ENCODE measurements at regions not wholly inside any gene's neighbourhood (a gene's known extent, or its start where the extent isn't known, plus 50 kb on each side); places are given as distances from the start of the nearest gene placed in this dataset.

DNA sequence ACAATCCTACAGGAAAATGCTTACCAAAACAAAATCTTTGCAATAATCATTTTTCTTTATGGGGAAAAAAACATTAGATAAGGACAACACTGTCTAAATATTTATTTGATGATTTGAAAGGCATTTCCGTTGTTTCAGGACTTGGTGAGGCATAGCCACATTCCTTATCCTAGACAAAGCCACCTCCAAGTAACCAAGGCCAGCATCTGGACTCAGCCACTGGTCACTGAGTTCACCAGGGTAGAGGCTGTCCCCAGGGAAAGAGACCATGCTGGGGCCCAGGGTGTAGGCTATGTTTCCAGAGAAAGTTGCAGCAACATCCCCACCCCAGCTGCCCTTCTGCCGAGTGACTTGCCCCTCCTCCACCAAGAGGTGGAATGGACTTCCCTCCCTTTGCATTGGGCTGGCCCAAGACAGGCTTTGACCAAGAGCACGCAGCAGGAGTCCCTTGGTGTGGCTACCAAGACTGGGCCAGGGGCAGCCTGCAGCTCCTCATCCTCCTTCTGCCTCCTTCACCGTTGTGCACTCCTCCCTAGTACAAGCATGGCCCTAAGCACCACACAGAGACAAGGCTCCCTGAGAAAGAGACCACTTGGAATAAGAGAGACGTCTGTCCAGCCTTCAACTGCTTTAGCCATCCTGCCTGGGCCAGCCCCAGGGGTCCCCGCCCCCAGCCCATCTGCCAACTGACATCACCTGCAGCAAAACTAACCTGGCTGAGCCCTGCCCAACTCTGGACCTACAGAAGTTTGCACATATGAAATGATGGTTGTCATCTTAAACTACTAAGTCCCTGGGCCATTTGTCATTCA is 68.1 kb upstream of the SPIN1 start:
- ChIA-PET CTCF (interaction anchor here (0.9 kb wide), 1 partner anchor 16 kb away, joined by 3 read pairs; no protein-coding TSS in a partner anchor), POLR2A (no interaction called here)

DNA sequence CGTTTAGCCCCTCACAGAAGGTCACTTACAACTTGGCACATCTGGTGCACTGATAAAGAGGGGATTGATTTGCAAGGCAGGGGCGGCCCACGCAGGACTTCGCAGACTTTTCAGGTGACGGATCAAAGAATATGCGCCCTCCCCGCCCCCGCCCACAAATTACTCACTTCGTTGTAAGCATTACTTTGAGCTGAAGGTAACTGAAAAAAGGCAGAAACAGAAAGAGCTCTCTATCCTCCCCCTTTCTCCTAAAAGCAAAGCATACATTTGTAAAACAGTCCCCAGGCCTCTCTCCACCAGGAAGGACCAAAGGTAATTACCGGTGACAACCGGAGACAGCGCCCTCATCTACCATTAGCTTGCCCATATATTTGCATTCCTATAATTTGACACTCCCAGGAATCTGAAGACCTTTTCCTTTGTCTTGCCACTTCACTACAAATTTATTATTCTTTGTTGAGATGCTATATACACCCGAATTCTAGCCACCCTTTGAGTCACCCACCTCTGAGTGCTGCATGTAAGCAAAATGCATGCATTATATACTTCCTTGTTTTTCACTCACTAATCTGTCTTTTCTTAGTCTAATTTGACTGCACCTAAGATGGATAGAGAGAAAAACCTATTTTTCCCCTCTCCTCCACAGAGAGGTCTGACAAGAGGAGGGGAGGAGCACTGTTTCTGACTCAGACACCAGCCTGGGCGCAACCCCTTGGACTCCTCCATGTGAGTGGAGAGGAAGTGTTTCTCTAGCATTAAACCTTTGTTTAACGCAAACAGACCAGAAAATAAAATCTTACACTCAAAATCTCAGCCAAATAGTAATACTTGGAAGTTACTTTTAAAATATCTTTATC is 74.7 kb upstream of the SPIN1 start:
- Mint-ChIP-seq H3K9me3 (no peaks in the 10 kb centered on the region), H3K36me3 (ENCODE audit: low read depth) (no peaks in the 10 kb centered on the region), H3K4me3 (peak overlapping the region; percentile 35), H3K27me3 (no peaks in the 10 kb centered on the region), H3K27ac (peak overlapping the region; percentile 91), H3K4me1 (ENCODE audit: low read depth) (peaks cover 37% of the 10 kb centered on the region)
- TF ChIP-seq, protein P1, sequence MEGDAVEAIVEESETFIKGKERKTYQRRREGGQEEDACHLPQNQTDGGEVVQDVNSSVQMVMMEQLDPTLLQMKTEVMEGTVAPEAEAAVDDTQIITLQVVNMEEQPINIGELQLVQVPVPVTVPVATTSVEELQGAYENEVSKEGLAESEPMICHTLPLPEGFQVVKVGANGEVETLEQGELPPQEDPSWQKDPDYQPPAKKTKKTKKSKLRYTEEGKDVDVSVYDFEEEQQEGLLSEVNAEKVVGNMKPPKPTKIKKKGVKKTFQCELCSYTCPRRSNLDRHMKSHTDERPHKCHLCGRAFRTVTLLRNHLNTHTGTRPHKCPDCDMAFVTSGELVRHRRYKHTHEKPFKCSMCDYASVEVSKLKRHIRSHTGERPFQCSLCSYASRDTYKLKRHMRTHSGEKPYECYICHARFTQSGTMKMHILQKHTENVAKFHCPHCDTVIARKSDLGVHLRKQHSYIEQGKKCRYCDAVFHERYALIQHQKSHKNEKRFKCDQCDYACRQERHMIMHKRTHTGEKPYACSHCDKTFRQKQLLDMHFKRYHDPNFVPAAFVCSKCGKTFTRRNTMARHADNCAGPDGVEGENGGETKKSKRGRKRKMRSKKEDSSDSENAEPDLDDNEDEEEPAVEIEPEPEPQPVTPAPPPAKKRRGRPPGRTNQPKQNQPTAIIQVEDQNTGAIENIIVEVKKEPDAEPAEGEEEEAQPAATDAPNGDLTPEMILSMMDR (IDR thresholded peaks at IDR 0.05) = no peak
- ChIA-PET POLR2A (interaction anchor here (0.9 to 1.0 kb wide), 3 partner anchors 10 to 14 kb away, joined by 3 to 5 read pairs (median 3); no protein-coding TSS in a partner anchor), CTCF (interaction anchor here (1.6 to 2.3 kb wide), 2 partner anchors 9 to 10 kb away, joined by 5 to 9 read pairs; no protein-coding TSS in a partner anchor)
- ATAC-seq = peak; percentile 70
- DNase-seq = peak; percentile 87
- intact Hi-C loops (cut with micrococcal nuclease) = loop anchor here (5.0 kb wide), 1 partner anchor 74 kb away; the partner anchor contains the start of gene SPIN1

More for the DNA sequence above, 68.1 kb upstream of the SPIN1 start:
- Mint-ChIP-seq H3K27me3 (no peaks in the 10 kb centered on the region), H3K4me1 (ENCODE audit: low read depth) (peaks cover 33% of the 10 kb centered on the region), H3K9me3 (peaks cover 2% of the 10 kb centered on the region), H3K36me3 (ENCODE audit: low read depth) (no peaks in the 10 kb centered on the region), H3K4me3 (no peak overlapping the region), H3K27ac (no peak overlapping the region)
- TF ChIP-seq, protein P1 (IDR thresholded peaks at IDR 0.05) = no peak
- ATAC-seq (no peak), DNase-seq (no peak)
- intact Hi-C loops (cut with micrococcal nuclease) = no loop called here

DNA sequence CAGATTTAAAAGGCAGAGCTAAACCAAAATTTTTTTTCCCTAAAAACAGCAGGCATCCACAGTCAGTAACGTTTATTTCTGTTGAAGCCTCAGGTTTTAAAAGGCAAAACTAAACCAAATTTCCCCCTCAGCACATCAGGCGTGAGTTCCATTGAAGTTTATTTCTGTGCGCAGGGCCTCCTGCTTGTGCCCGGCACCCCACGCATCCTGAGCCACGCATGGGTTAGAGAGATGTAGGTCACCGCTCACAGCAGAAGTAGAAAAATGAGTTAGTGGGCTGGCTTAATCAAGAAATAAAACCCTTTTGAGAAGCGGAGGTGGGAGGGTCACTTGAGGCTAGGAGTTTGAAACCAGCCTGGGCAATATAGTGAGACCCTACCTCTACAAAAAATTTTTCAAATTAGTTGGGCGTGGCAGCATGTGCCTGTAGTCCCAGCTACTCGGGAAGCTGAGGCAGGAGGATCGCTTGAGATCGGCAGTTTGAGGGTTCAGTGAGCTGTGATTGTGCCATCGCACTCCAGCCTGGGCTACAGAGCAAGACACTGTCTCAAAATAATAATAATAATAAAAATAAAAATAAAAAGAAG is 75.6 kb upstream of the SPIN1 start:
- no peaks in the 10 kb centered on the region for H3K27me3 Mint-ChIP-seq
- DNase-seq = peak; percentile 66
- ChIA-PET CTCF (interaction anchor here (2.3 kb wide), 1 partner anchor 11 kb away, joined by 9 read pairs; no protein-coding TSS in a partner anchor), POLR2A (interaction anchor here (0.9 to 1.0 kb wide), 3 partner anchors 9 to 10 kb away, joined by 3 to 5 read pairs (median 4); no protein-coding TSS in a partner anchor)
- peak overlapping the region; percentile 44 for H3K4me3 Mint-ChIP-seq
- intact Hi-C loops (cut with micrococcal nuclease) = loop anchor here (5.0 kb wide), 1 partner anchor 75 kb away; the partner anchor contains the start of gene SPIN1
- no peaks in the 10 kb centered on the region for H3K36me3 Mint-ChIP-seq (ENCODE audit: low read depth)
- peak; percentile 50 for ATAC-seq
- H3K9me3 Mint-ChIP-seq = no peaks in the 10 kb centered on the region
- H3K4me1 Mint-ChIP-seq (ENCODE audit: low read depth) = peaks cover 37% of the 10 kb centered on the region
- peak overlapping the region; percentile 97 for H3K27ac Mint-ChIP-seq
- TF ChIP-seq, protein P1 (IDR thresholded peaks at IDR 0.05) = no peak

DNA sequence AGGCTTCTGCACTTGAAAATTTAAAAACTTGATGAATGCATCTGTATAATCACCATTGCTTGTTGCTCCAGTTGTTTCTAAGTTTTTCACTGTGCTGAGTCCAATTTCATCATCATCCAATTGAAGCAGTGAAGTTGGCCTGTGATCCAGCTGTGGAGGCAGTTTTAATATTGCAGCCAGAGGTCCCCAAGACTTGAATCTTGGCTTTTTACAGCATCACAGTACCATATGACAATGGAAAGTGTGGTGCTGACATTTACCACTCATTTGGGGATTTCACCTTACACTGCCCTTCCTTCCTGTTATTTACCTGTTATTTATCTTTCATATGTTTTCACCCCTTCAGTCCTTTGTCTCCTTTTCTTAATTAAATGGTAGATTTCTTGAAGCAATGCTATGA is 76.2 kb upstream of the SPIN1 start:
- H3K27me3 Mint-ChIP-seq = no peaks in the 10 kb centered on the region
- no peaks in the 10 kb centered on the region for H3K9me3 Mint-ChIP-seq
- peak overlapping the region; percentile 97 for H3K27ac Mint-ChIP-seq
- ChIA-PET CTCF (interaction anchor here (1.0 kb wide), 1 partner anchor 18 kb away, joined by 3 read pairs; no protein-coding TSS in a partner anchor), POLR2A (interaction anchor here (1.0 kb wide), 1 partner anchor 11 kb away, joined by 4 read pairs; no protein-coding TSS in a partner anchor)
- peak overlapping the region; percentile 44 for H3K4me3 Mint-ChIP-seq
- no peaks in the 10 kb centered on the region for H3K36me3 Mint-ChIP-seq (ENCODE audit: low read depth)
- peaks cover 40% of the 10 kb centered on the region for H3K4me1 Mint-ChIP-seq (ENCODE audit: low read depth)
- TF ChIP-seq, protein P1 (IDR thresholded peaks at IDR 0.05) = no peak
- ATAC-seq = peak; percentile 74
- DNase-seq = peak; percentile 60
- intact Hi-C loops (cut with micrococcal nuclease) = loop anchor here (5.0 kb wide), 1 partner anchor 75 kb away; the partner anchor contains the start of gene SPIN1
